ENCODE measurements at regions not wholly inside any gene's neighbourhood (a gene's known extent, or its start where the extent isn't known, plus 50 kb on each side); places are given as distances from the start of the nearest gene placed in this dataset.

DNA sequence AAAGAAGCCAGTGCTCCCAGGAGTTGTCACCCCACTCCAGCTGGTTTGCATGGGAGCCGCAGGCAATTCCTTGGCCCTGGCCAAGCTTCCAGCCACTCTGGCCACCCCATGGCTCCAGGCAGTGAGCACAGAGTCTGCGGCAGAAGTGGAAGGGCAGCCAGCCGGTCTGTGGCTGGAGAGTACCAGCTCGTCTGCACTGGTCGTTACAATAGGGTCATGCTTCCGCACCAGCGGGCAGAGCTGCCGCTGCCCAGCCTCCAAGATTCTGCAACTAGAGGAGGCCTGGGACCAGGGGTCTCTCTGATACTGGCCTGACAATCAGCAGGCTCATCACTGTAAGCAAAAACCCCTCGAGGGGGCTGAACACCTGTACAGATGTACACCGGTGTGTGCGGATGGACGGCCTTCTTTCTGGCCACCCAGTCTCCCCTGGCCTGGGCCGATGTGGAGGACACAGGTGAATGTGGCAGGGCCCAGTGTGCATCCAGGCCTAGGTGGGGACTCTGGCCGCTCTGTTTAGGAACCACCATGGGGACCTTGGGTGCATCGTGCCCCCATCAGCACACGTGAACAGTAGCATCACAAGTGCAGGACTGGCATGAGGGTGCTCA lies 51.9 kb upstream of the ODC1 start:
- Histone ChIP-seq H3K27ac (ENCODE audit: low read length) (no peak overlapping the region), H3K4me3 (ENCODE audit: low read depth in 1 of 2, low read length in 2 of 2) (no peak overlapping the region), H3K9me3 (ENCODE audit: insufficient read depth, low read length, severe bottlenecking) (no peaks in the 10 kb centered on the region), H3K36me3 (ENCODE audit: insufficient read depth, low read length) (no peaks in the 10 kb centered on the region), H3K27me3 (ENCODE audit: insufficient read depth, low read length, poor library complexity) (no peaks in the 10 kb centered on the region), H3K9ac (ENCODE audit: low read depth, low read length) (no peak overlapping the region), H3K4me2 (ENCODE audit: insufficient read depth, low read length) (no peak overlapping the region), H3K4me1 (ENCODE audit: insufficient read depth, low read length) (no peaks in the 10 kb centered on the region), H2AFZ (ENCODE audit: low read depth, low read length) (no peak overlapping the region), H3K79me2 (ENCODE audit: insufficient read depth, low read length) (no peaks in the 10 kb centered on the region), H4K20me1 (ENCODE audit: insufficient read depth, low read length) (no peaks in the 10 kb centered on the region)
- DNase-seq: no peak
- no peak for ATAC-seq (ENCODE audit: insufficient read depth, low read depth)
- TF ChIP-seq EZH2 (IDR thresholded peaks at IDR 0.05; ENCODE audit: borderline replicate concordance, low read depth, low read length, severe bottlenecking): no peak
- TF ChIP-seq, protein P1, sequence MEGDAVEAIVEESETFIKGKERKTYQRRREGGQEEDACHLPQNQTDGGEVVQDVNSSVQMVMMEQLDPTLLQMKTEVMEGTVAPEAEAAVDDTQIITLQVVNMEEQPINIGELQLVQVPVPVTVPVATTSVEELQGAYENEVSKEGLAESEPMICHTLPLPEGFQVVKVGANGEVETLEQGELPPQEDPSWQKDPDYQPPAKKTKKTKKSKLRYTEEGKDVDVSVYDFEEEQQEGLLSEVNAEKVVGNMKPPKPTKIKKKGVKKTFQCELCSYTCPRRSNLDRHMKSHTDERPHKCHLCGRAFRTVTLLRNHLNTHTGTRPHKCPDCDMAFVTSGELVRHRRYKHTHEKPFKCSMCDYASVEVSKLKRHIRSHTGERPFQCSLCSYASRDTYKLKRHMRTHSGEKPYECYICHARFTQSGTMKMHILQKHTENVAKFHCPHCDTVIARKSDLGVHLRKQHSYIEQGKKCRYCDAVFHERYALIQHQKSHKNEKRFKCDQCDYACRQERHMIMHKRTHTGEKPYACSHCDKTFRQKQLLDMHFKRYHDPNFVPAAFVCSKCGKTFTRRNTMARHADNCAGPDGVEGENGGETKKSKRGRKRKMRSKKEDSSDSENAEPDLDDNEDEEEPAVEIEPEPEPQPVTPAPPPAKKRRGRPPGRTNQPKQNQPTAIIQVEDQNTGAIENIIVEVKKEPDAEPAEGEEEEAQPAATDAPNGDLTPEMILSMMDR (IDR thresholded peaks at IDR 0.05; ENCODE audit: borderline replicate concordance, extremely low read depth, low read length, poor library complexity, severe bottlenecking): no peak

DNA sequence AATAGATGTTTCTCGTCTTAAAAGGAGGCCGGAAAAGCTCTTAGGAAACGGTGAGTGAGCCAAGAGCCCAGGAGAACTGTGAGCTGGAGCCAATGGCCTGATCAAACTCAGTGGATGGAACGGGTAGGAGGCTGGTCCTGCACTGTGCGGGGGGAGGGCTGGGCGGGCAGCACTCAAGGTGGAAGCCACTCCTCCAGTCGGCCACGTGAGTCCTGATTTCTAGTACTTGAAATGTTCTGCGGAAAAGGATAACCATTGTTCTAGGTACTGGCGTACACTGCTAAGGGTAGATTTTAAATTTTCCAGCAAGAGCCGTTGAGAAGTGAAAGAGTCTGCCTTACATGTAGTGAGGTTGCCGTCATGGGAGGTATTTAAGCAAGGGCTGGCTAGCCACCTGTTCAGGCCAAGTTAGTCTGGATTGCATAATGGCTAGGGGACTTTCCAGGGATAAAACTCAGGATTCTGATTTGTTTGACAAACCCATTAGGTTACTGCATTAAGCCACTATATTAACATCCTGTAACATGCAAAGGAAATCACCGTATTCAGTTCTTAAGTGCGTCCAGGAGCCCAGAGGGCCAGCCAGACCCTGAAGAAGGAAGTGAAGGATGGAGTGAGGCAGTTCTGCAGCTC lies 51.3 kb upstream of the ODC1 start:
- no peaks in the 10 kb centered on the region for H3K36me3 ChIP-seq (ENCODE audit: insufficient read depth, low read length)
- no peak overlapping the region for H3K4me3 ChIP-seq (ENCODE audit: low read depth in 1 of 2, low read length in 2 of 2)
- H2AFZ ChIP-seq (ENCODE audit: low read depth, low read length): no peak overlapping the region
- DNase-seq (no peak), ATAC-seq (ENCODE audit: insufficient read depth, low read depth) (no peak)
- H4K20me1 ChIP-seq (ENCODE audit: insufficient read depth, low read length): no peaks in the 10 kb centered on the region
- H3K4me2 ChIP-seq (ENCODE audit: insufficient read depth, low read length): no peak overlapping the region
- no peaks in the 10 kb centered on the region for H3K79me2 ChIP-seq (ENCODE audit: insufficient read depth, low read length)
- no peak overlapping the region for H3K9ac ChIP-seq (ENCODE audit: low read depth, low read length)
- peaks cover 3% of the 10 kb centered on the region for H3K4me1 ChIP-seq (ENCODE audit: insufficient read depth, low read length)
- H3K27me3 ChIP-seq (ENCODE audit: insufficient read depth, low read length, poor library complexity): no peaks in the 10 kb centered on the region
- no peak overlapping the region for H3K27ac ChIP-seq (ENCODE audit: low read length)
- no peaks in the 10 kb centered on the region for H3K9me3 ChIP-seq (ENCODE audit: insufficient read depth, low read length, severe bottlenecking)
- TF ChIP-seq, protein P1 (IDR thresholded peaks at IDR 0.05; ENCODE audit: borderline replicate concordance, extremely low read depth, low read length, poor library complexity, severe bottlenecking): no peak
- TF ChIP-seq EZH2 (IDR thresholded peaks at IDR 0.05; ENCODE audit: borderline replicate concordance, low read depth, low read length, severe bottlenecking): no peak

DNA sequence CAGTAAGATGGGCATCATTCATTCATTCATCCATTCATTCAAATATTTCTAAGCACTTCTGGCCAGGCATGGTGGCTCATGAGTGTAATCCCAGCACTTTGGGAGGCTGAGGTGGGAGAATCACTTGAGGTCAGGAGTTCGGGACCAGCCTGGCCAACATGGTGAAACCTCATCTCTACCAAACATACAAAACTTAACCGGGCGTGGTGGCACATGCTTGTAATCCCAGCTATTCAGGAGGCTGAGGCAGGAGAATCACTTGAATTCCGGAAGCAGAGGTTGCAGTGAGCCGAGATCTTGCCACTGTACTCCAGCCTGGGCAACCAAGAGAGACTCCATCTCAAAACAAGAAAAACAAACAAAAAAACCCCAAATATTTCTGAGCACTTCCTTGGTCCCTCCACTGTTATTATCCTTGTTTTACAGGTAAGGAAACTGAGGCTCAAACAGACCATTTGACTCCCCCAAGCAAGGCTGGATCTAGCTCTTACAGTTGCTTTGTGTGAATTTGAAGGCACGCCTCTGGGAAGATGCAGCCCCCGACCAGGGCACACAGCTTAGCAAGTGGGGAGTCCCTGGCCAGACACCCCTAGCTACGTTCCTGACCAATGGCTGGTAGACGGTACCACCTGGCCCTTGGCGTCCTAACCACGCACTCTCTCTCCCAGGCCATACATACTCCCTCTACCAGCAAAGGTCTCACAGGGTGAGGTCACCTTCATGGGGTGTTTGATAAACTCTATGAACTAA lies 50.6 kb upstream of the ODC1 start:
- Histone ChIP-seq H3K4me1 (ENCODE audit: insufficient read depth, low read length) (peaks cover 10% of the 10 kb centered on the region), H3K27me3 (ENCODE audit: insufficient read depth, low read length, poor library complexity) (no peaks in the 10 kb centered on the region)
- DNase-seq: no peak

More for the DNA sequence above, 50.6 kb upstream of the ODC1 start:
- Histone ChIP-seq H3K4me2 (ENCODE audit: insufficient read depth, low read length) (no peak overlapping the region), H3K9me3 (ENCODE audit: insufficient read depth, low read length, severe bottlenecking) (no peaks in the 10 kb centered on the region), H3K9ac (ENCODE audit: low read depth, low read length) (no peak overlapping the region), H3K4me3 (ENCODE audit: low read depth in 1 of 2, low read length in 2 of 2) (no peak overlapping the region), H3K27ac (ENCODE audit: low read length) (no peak overlapping the region), H3K36me3 (ENCODE audit: insufficient read depth, low read length) (no peaks in the 10 kb centered on the region), H2AFZ (ENCODE audit: low read depth, low read length) (no peak overlapping the region), H4K20me1 (ENCODE audit: insufficient read depth, low read length) (no peaks in the 10 kb centered on the region), H3K79me2 (ENCODE audit: insufficient read depth, low read length) (no peaks in the 10 kb centered on the region)
- ATAC-seq (ENCODE audit: insufficient read depth, low read depth): no peak
- TF ChIP-seq EZH2 (IDR thresholded peaks at IDR 0.05; ENCODE audit: borderline replicate concordance, low read depth, low read length, severe bottlenecking): no peak
